Naive thymus-derived CD4-positive, alpha-beta T cell (primary cell): ENCODE measurements at regions not wholly inside any gene's neighbourhood (a gene's known extent, or its start where the extent isn't known, plus 50 kb on each side); places are given as distances from the start of the nearest gene placed in this dataset.

Experiments
- ATAC-seq: fragments of 150-1000 bp; cut with Tn5 transposase; 2 replicates; pipeline ENCODE4 v1.10.0; 2021; ENCODE audit warnings: mild to moderate bottlenecking, moderate library complexity
- CTCF ChIA-PET: fragments of 350-600 bp; sonication (Branson Sonifier 250); formaldehyde crosslinking; loops from one replicate; lab custom pipeline; 2021; ENCODE audit warnings: antibody characterized with exemption; lab: Charles Lee
- POLR2A ChIA-PET: fragments of 350-600 bp; sonication (Branson Sonifier 250); formaldehyde crosslinking; loops from one replicate; lab custom pipeline; 2021; ENCODE audit warnings: antibody characterized with exemption, inconsistent platforms; lab: Charles Lee
- DNase-seq, 9 donors: peaks; one replicate each; pipeline versions ENCODE4 v3.0.0 to v3.0.0-alpha.2; 2020 to 2022; ENCODE audit warnings: mixed read lengths in 1 of 9
- H3K27ac ChIP-seq: one replicate; pipeline ENCODE4 v1.7.0; 2013; ENCODE audit warnings: mild to moderate bottlenecking, low read depth, low read length, moderate library complexity
- H3K27me3 ChIP-seq, 2 donors: one replicate each; pipeline ENCODE4 v1.7.0; 2013; ENCODE audit warnings: low read length in 2 of 2, mild to moderate bottlenecking in 2 of 2, moderate library complexity in 2 of 2; ENCODE audit not compliant: control insufficient read depth in 2 of 2, insufficient read depth in 2 of 2
- H3K36me3 ChIP-seq, 3 experiments: 1 replicate in 2 of 3; 2 replicates in 1 of 3; pipeline ENCODE4 v1.7.0; 2013; ENCODE audit warnings: low read length in 3 of 3, mild to moderate bottlenecking in 3 of 3, moderate library complexity in 1 of 3; ENCODE audit not compliant: insufficient read depth in 3 of 3, control insufficient read depth in 2 of 3
- H3K4me1 ChIP-seq, 2 donors: one replicate each; pipeline ENCODE4 v1.7.0; 2013; ENCODE audit warnings: low read length in 2 of 2, mild to moderate bottlenecking in 2 of 2, moderate library complexity in 1 of 2; ENCODE audit not compliant: control insufficient read depth in 2 of 2, insufficient read depth in 2 of 2
- H3K4me3 ChIP-seq: 2 replicates; pipeline ENCODE4 v1.7.0; 2013; ENCODE audit warnings: mild to moderate bottlenecking, low read length
- H3K9me3 ChIP-seq, 3 experiments: 1 replicate in 2 of 3; 2 replicates in 1 of 3; pipeline ENCODE4 v1.7.0; 2013; ENCODE audit warnings: low read length in 3 of 3; ENCODE audit not compliant: control insufficient read depth in 2 of 3
- H3K27ac Mint-ChIP-seq, 9 donors: one replicate each; pipeline ENCODE4 v1.8.0; 2020 to 2022; ENCODE audit warnings: mixed read lengths in 9 of 9, mild to moderate bottlenecking in 8 of 9, moderate library complexity in 5 of 9, inconsistent platforms in 2 of 9
- H3K27me3 Mint-ChIP-seq, 5 donors: one replicate each; pipeline ENCODE4 v1.8.0; 2021 to 2022; ENCODE audit warnings: mixed read lengths in 5 of 5, mild to moderate bottlenecking in 1 of 5
- H3K36me3 Mint-ChIP-seq, 5 donors: one replicate each; pipeline ENCODE4 v1.8.0; 2020 to 2022; ENCODE audit warnings: mixed read lengths in 5 of 5, mild to moderate bottlenecking in 3 of 5, inconsistent platforms in 1 of 5
- H3K4me1 Mint-ChIP-seq, 7 donors: one replicate each; pipeline ENCODE4 v1.8.0; 2020 to 2022; ENCODE audit warnings: mixed read lengths in 7 of 7, mild to moderate bottlenecking in 3 of 7, inconsistent platforms in 1 of 7
- H3K4me3 Mint-ChIP-seq, 10 donors: one replicate each; pipeline ENCODE4 v1.8.0; 2020 to 2022; ENCODE audit warnings: mild to moderate bottlenecking in 10 of 10, mixed read lengths in 10 of 10, moderate library complexity in 6 of 10, inconsistent platforms in 2 of 10
- H3K9me3 Mint-ChIP-seq, 11 donors: one replicate each; pipeline ENCODE4 v1.8.0; 2020 to 2022; ENCODE audit warnings: mixed read lengths in 11 of 11, mild to moderate bottlenecking in 4 of 11, inconsistent platforms in 1 of 11, moderate library complexity in 1 of 11
- intact Hi-C, 2 donors: fragments of 100-400 bp; cut with micrococcal nuclease; formaldehyde crosslinking; loops; one replicate each; pipeline ENCODE4 v1.15.1; 2023

DNA sequence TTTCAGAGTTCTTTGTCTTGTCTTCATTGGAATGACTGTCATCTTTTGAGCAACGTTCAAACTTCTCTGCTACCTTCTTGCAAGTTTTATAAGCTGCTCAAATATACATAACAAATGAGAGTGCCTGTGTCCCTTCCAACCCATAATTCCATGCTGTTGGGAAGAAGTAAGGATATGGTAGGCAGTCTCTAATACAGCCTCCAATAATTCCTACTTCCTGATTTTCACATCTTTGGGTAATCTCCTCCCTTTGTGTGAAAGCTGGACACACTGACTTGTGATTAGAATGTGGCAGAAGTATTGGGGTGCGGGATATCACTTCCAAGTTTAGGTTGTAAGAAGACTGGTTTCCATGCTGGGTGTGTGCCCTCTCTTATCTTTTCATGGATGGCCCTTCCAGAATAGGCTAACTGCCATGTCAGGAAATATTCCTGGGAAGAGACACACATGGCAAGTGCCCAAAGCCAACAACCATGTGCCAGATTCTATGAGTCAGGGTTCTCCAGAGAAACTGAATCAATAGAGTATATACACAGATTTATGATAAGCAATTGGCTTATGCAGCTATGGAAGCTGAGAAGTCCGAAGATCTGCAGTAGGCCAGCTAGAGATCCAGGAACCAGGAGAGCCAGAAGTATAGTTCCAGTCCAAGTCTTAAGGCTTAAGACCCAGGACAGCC is 531.3 kb downstream of the NTRK2 start:
- H3K27ac Mint-ChIP-seq = no peak overlapping the region
- Histone ChIP-seq H3K27me3 (peaks cover 0 to 3% of the 10 kb centered on the region in 2 donors), H3K9me3 (no peaks in the 10 kb centered on the region), H3K36me3 (no peaks in the 10 kb centered on the region), H3K4me1 (no peaks in the 10 kb centered on the region), H3K4me3 (no peak overlapping the region), H3K27ac (no peak overlapping the region)
- no peak overlapping the region for H3K4me3 Mint-ChIP-seq
- H3K36me3 Mint-ChIP-seq = no peaks in the 10 kb centered on the region
- peaks cover 0 to 5% (median 0%) of the 10 kb centered on the region in 5 donors for H3K27me3 Mint-ChIP-seq
- no peaks in the 10 kb centered on the region for H3K4me1 Mint-ChIP-seq
- ATAC-seq = no peak
- POLR2A ChIA-PET = no interaction called here
- peaks cover 0 to 3% (median 0%) of the 10 kb centered on the region in 11 donors for H3K9me3 Mint-ChIP-seq
- intact Hi-C loops = no loop called here
- no peak for DNase-seq
- CTCF ChIA-PET = no interaction called here

DNA sequence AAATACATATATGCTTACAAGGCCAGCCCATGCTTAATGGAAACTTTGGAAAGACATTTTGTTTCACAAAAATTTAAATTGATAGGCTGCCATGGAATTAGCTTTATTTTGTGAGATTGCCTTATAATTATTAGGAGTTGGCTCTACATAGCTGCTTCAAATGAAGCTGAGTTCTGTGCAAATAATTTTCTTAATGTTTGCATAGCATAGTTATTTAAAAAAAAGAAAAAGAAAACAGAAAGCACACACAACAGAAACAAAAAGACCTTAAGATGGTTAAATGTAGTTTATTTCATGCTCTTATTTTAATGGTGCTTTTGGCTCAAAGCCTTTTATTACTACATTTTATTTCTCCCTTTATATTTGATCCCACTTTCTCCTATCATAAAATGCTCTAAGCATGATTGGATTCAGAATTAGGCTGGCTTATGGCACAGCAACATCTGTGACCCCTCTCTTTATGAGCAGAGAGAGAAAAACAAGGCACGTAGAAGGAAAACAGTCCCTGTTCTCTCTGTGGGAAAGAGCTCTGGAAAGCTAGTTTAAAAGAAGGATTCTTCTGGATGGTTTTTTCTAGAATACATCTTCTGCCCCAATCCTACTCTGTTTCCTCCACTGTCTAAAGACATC is 530.5 kb downstream of the NTRK2 start:
- Mint-ChIP-seq H3K36me3 (no peaks in the 10 kb centered on the region), H3K27ac (no peak overlapping the region), H3K4me3 (no peak overlapping the region), H3K9me3 (peaks cover 0 to 3% (median 2%) of the 10 kb centered on the region in 11 donors), H3K27me3 (no peaks in the 10 kb centered on the region), H3K4me1 (no peaks in the 10 kb centered on the region)
- ATAC-seq (no peak), DNase-seq (no peak)
- intact Hi-C loops = no loop called here
- Histone ChIP-seq H3K9me3 (no peaks in the 10 kb centered on the region), H3K27ac (no peak overlapping the region), H3K4me1 (no peaks in the 10 kb centered on the region), H3K4me3 (no peak overlapping the region), H3K36me3 (no peaks in the 10 kb centered on the region), H3K27me3 (peaks cover 0 to 3% of the 10 kb centered on the region in 2 donors)
- CTCF ChIA-PET = no interaction called here
- POLR2A ChIA-PET = no interaction called here

DNA sequence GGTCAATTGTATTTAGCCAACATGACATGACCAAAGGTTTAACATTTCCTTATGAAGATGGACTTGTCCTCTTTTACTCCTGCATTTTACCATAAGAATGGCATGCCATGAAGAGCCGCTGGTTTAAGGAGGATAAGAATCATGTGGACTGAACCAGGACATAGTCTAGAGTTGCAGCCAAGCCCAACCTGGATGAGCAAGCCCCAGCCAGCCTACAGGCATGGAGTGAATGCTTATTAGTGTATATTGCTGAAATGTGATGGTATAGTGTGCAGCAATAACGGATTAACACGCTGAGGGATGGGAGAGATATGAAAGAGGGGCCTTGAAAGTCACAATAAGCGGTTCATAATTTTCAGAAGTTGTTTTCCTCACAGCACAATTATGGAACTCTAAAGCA is 523.2 kb downstream of the NTRK2 start:
- ChIA-PET POLR2A (no interaction called here), CTCF (no interaction called here)
- no peaks in the 10 kb centered on the region for H3K4me1 ChIP-seq
- H3K9me3 ChIP-seq = no peaks in the 10 kb centered on the region
- H3K36me3 Mint-ChIP-seq = no peaks in the 10 kb centered on the region
- no peak overlapping the region for H3K27ac Mint-ChIP-seq
- no peak overlapping the region for H3K4me3 Mint-ChIP-seq
- no peaks in the 10 kb centered on the region for H3K36me3 ChIP-seq
- H3K27me3 ChIP-seq = no peaks in the 10 kb centered on the region
- no peak overlapping the region for H3K27ac ChIP-seq
- H3K4me3 ChIP-seq = no peak overlapping the region
- intact Hi-C loops = no loop called here
- H3K4me1 Mint-ChIP-seq = no peaks in the 10 kb centered on the region
- no peak for ATAC-seq
- no peak for DNase-seq
- H3K27me3 Mint-ChIP-seq = peaks cover 0 to 11% (median 0%) of the 10 kb centered on the region in 5 donors
- H3K9me3 Mint-ChIP-seq = peaks cover 0 to 15% (median 4%) of the 10 kb centered on the region in 11 donors

- no peaks in the 10 kb centered on the region for H3K4me1 ChIP-seq
- no peaks in the 10 kb centered on the region for H3K9me3 ChIP-seq
- POLR2A ChIA-PET = no interaction called here
These were observed 516.7 kb downstream of the NTRK2 start for GRCh38 chr9:85186218-85186585.

DNA sequence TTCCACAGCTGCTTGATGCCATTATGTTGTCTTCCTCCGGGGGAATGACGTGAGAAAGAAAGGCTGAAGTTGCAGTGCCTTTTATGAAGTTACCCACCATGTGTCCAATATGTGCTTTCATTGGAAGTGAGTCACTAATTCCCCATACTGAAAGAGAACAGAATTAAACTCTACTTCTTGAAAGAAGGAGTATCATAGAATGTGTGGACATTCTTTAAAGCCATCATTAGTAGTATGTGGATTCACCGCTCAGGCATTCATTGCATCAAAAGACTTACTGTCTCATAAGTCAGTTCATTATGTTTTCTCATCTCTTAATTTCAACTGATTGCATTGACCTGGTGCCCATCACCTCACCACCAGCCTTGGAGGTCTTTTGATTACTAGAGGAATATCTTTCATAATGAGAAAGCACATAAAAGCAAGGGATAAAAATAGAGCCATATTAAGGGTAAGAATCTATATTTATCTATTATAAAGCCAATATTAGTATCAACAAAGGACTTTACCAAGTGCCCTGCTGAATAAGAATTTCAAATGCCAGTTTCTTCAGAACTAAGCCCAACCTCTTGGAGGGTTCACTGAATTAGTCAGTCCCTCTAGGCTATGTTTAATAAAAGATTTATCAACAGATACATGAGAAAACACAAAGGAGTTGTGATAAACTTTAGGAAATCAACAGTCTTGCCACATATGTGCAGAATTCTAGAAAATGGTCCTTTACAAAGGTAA is 516.1 kb downstream of the NTRK2 start:
- H3K4me1 ChIP-seq = no peaks in the 10 kb centered on the region
- DNase-seq (no peak), ATAC-seq (no peak)
- H3K9me3 ChIP-seq = no peaks in the 10 kb centered on the region
- intact Hi-C loops = no loop called here
- H3K27ac ChIP-seq = no peak overlapping the region
- H3K36me3 ChIP-seq = no peaks in the 10 kb centered on the region
- H3K27me3 ChIP-seq = no peaks in the 10 kb centered on the region
- Mint-ChIP-seq H3K9me3 (peaks cover 0 to 5% (median 0%) of the 10 kb centered on the region in 11 donors), H3K27ac (no peak overlapping the region), H3K4me3 (no peak overlapping the region), H3K4me1 (peaks cover 0 to 3% (median 0%) of the 10 kb centered on the region in 7 donors), H3K27me3 (peaks cover 0 to 23% (median 16%) of the 10 kb centered on the region in 5 donors), H3K36me3 (no peaks in the 10 kb centered on the region)
- no peak overlapping the region for H3K4me3 ChIP-seq
- POLR2A ChIA-PET = no interaction called here
- CTCF ChIA-PET = no interaction called here

More at GRCh38 chr9:85186218-85186585, 516.7 kb downstream of the NTRK2 start:
- H3K4me3 ChIP-seq = no peak overlapping the region
- H3K27me3 Mint-ChIP-seq = peaks cover 0 to 21% (median 16%) of the 10 kb centered on the region in 5 donors
- H3K27ac ChIP-seq = no peak overlapping the region
- H3K36me3 ChIP-seq = no peaks in the 10 kb centered on the region
- no peaks in the 10 kb centered on the region for H3K36me3 Mint-ChIP-seq
- no peak overlapping the region for H3K27ac Mint-ChIP-seq
- ATAC-seq (no peak), DNase-seq (no peak)
- CTCF ChIA-PET = no interaction called here
- H3K27me3 ChIP-seq = no peaks in the 10 kb centered on the region
- H3K4me1 Mint-ChIP-seq = peaks cover 0 to 3% (median 0%) of the 10 kb centered on the region in 7 donors
- no peak overlapping the region for H3K4me3 Mint-ChIP-seq
- intact Hi-C loops = no loop called here
- H3K9me3 Mint-ChIP-seq = peaks cover 0 to 4% (median 0%) of the 10 kb centered on the region in 11 donors

DNA sequence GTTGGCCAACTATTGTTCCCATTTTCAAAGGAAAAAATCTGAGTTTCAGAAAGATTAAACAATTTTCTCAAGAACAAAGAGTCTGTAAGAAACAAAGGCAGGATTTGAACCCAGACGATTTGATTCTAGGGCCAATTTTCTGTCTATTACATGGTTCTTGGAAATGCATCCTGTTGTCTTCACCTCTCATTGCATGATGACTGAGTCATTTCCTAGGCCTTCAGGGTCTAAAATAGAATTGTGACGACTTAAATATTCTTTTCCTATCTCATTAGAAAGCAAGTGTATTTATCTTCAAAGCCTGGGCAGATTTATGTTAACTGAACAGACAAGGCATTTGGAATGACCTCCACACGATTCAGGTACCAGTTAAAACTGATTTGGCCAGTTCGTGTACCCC is 512.9 kb downstream of the NTRK2 start:
- no peaks in the 10 kb centered on the region for H3K4me1 ChIP-seq
- H3K27ac ChIP-seq = no peak overlapping the region
- DNase-seq = no peak
- peaks cover 0 to 23% (median 18%) of the 10 kb centered on the region in 5 donors for H3K27me3 Mint-ChIP-seq
- H3K27me3 ChIP-seq = no peaks in the 10 kb centered on the region
- peaks cover 0 to 5% (median 0%) of the 10 kb centered on the region in 11 donors for H3K9me3 Mint-ChIP-seq
- intact Hi-C loops = no loop called here
- CTCF ChIA-PET = no interaction called here
- H3K4me1 Mint-ChIP-seq = peaks cover 0 to 3% (median 0%) of the 10 kb centered on the region in 7 donors
- no peak overlapping the region for H3K4me3 Mint-ChIP-seq
- H3K4me3 ChIP-seq = no peak overlapping the region
- no peak overlapping the region for H3K27ac Mint-ChIP-seq
- POLR2A ChIA-PET = no interaction called here
- no peaks in the 10 kb centered on the region for H3K36me3 Mint-ChIP-seq
- no peaks in the 10 kb centered on the region for H3K36me3 ChIP-seq
- H3K9me3 ChIP-seq = no peaks in the 10 kb centered on the region
- ATAC-seq = no peak
